Stimulated activated CD4-positive, alpha-beta T cell treated with anti-CD3 and anti-CD28 coated beads, Interleukin-1b, Interleukin-23, amount 100 ng/mL, for 48 hours (primary cell): ENCODE measurements at regions not wholly inside any gene's neighbourhood (a gene's known extent, or its start where the extent isn't known, plus 50 kb on each side); places are given as distances from the start of the nearest gene placed in this dataset.

ENCODE experiments used
- DNase-seq: peaks from one replicate; pipeline ENCODE4 v3.0.0-alpha.2; 2020

DNA sequence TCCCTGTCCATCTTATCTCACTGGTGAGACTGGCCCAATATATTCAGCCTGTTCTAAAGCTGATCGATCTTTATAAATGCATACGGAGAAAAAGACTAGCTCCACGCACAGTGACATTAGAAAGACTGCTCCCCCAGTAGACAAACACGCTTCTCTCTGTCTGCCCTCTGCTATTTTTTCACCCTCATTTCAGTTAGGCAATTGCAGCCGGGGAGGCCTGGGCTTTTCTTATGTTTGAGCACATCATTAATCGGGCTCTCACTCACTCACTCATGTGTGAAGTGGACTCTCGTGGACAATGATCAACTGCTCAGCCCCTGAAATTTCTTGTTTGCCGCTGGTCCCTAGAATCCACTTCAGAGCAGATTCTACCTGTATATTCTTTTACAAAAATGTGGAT is 824.7 kb upstream of the TENM3 start:
- no peak for DNase-seq

DNA sequence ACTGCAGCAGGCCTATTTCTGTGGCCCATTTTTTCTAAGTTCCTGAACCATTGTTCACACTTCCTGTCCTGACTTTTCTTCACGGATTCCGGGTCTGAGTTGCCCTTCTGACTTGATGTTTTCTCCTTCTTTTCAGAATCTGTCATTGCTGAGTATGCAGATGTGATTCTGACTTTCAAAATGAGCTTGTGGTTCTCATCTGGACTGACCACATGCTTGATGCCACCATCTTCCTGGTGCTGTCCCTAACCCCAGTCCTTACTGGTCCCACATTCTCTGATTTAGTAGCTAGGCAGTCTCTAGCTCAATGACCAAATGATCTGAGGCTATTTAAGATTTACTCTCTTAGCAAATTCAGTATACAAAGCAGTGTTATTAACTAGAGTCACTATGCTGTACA is 822.3 kb upstream of the TENM3 start:
- no peak for DNase-seq

DNA sequence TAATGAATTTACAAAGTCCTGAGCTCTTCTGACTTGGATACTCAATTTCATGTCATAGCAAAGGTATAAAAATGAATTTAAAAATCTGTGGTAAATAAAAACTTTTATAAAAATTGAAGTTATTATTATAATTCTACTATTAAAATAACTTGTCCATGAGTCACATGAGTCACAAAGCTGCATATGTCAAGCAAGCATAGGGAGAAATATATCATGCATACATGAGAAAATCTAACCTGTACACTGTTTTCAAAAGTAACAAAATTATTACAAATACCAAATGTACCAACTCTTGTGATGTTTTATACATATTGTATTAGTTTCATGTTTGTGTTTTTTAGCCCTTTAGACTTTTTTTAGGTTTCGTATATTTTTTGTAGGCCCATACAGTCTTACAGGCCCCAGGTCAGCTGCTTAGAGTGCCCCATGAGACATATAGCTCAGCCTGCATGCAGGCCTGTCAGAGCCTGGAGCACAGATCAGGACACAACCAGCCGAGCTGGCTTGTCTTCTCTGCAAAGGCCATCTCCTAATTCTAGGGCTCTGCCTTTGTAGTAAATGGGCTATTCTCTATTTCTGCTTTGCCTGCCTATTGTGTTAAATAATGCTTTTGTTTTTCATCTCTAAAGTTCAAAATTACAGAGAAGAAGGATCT is 818.7 kb upstream of the TENM3 start:
- no peak for DNase-seq

DNA sequence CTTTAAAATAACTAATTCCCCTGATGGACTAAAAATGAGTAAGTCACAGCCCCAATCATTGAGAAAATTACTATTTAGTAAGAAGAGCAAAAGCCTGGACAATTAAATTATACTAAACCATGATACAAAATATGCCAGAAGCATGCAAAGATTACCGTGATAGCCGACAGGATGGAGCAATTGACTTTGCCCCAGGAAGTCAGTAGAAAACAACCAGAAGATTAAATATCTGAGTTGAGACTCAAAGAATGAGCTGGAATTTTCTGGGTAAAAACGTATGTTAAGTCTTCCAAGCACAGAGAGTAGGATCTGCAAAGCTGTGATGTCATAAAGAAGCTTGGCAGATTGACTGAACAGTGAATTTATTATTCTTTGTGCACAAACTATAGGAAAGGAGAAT is 816.1 kb upstream of the TENM3 start:
- DNase-seq, result no peak

DNA sequence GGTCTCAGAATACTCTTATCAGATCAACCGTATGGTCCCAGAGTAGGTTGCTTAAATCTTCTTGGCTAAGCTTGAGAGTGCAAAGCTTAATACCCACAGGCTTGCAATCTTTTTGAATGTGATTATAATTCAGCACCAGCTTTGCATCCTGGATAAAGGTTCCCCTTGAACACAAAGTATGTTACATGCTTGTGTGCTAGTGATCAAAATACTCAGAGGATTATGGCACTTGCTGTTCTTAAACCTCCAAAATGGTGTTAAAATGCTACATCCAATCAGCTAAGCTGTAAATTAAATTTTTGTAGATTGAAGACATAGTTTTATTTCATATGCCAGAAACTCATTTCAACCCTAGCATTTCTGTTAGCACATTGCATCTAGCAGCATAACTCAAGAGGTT is 812.2 kb upstream of the TENM3 start:
- no peak for DNase-seq

DNA sequence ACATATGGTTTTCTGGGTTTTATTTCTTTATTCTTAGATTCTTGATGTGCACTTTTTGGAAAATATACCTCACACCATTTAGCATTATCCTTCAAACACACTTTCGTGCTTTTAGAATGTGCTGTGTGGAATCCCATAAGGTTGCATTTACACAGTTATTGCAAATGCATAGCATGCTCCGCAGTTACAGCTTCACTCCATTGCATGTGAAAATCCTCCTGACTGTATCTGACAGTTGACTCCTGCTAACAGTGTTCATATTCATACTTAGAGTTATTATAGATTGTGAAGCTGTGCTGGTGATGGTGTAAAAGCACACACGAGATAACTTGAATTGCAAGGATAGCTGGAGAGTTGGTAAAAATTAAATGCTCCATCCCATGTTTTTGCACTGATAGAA is 811.5 kb upstream of the TENM3 start:
- no peak for DNase-seq

DNA sequence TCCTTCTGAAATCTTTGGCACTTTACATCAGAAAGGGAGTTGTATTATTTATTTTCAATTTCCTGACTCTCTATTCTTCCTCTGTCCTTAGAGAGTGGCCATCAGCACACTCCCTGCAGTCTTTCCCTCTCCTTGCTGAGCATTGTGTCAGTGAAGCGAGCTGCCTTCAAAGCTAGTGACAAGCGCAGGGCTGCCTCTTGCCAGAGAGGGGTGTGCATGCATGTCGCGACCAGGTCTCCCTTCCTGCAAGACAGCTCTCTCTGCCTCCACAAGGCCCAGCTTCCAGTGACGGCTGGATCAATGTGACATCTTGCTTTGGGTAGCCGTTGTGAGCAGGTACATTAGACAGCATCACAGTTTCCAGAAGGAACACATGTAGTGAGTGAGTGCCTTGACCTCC is 810.9 kb upstream of the TENM3 start:
- no peak for DNase-seq

DNA sequence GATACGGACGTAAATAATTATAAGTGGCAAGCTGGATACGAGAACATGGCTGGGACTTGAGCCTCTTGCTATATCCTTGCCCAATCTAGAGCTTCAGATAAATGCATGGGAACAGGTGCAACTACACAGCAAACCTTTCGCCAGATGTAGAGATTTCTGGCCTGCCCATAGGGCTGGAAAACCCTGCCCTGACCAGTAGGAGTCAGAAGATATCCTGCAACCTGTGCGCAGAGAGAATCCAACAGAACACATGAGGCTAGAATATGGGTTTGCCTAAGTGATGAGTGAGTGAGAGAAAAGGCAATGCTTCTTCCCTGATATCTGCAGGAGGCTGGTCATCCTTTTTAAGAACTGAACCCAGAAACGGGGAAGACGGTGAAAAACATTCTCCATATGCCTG is 805.3 kb upstream of the TENM3 start:
- no peak for DNase-seq

DNA sequence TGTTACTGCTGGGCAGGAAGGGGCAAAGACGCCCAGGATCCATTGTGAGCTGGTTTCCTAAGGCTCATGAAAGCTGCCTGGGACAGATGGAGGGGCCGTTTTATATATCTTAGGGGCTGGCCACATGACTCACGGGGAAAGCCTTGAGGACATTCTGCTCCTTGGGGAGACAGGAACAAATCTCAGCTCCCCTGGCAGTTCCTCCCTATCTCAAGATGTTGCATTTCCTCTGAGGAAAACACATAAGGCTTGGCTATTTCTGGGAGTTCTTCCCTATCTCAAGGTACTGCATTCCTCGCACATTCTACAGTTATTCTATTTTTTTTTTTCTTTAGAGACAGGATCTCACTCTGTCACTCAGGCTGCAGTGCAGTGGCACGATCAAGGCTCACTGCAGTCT is 804.6 kb upstream of the TENM3 start:
- no peak for DNase-seq

DNA sequence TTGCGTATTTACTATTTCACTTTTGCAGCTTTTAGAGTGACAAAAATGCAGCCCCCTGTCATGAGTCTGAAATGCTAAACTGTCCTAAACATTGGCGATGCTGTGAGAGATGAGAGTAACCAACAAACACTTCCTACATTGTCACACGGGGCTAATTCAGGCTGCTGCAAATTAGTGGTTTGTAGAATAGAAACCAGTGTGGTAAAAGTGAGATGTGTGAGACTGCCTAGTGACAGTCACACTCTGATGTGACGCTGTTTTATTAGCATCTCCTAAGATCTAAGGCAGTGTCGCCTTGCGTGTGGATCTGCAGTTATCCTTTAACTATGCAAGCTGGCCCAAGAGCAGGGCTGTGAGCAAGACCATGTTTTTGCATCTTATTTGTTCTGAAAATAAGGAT is 800.2 kb upstream of the TENM3 start:
- DNase-seq, result no peak

DNA sequence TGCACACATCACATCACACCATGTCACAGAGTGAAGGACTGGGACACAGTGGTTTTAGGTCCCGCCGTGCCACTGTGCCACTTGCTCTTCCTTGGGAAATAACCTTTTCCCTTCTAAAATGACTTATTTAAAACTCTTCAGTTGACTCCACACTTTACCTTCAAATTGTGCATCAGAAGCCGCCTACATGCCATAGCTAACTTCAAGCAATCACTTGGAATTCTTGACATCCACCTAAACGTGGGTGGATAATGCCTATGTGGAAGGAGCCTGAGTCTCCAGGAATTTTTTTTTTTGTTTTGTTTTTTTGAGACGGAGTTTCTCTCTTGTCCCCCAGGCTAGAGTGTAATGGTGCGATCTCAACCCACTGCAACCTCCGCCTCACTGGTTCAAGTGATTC is 777.4 kb upstream of the TENM3 start:
- no peak for DNase-seq

DNA sequence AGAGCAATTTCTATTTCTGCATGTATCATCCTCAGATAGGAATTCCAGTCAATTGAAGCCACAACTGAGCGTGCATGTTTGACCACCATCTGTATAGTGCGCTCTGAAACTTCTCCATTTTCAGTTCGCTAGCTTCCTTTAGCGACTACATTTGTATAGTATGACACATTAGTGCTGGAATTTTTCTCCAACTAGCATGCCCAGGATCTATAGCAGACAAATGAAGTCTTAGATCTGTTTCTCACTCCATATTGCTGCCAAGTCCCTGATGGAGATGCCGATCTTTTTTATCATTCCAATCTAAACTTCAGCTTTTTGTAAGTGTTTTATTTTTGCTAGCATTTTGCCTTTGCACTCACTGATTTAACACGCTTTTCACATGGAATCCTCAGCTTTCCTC is 774.8 kb upstream of the TENM3 start:
- no peak for DNase-seq

DNA sequence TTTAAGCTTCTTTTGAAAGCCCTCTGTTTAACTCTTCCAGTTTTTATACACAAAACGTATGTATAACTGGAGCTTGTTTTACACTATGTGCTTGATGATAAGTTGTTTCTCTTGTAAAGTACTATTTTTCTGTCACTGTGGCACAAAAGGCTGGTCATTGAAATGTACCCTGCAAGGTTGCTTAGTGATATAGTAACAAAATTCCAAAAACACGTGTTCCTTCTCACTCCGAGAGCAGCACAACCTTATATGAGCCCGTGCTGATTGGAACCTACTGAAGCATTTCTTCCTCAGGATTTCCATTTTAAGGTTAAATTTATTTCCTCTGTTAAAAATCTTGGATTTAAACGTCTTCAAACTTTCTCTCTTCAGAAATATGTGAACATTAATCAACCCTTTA is 772.9 kb upstream of the TENM3 start:
- no peak for DNase-seq

DNA sequence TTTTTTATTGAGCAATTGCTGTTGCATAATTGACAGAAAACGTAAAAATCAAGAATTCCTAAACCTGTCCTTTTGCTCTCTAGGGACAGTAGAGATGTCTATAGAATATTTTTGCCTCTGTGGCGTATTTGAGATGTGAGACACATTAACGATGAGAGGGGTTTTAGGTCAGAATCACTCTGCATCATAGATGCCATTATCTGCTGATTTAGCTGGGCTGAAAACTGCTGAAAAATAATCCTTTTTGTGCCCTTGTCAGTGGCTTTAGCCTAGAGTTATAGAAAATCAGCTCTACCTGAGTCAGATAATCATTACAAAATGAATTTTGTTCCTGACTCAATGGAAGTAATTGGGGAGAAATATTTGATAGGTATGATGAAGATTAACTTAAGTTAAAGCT is 767.8 kb upstream of the TENM3 start:
- no peak for DNase-seq

DNA sequence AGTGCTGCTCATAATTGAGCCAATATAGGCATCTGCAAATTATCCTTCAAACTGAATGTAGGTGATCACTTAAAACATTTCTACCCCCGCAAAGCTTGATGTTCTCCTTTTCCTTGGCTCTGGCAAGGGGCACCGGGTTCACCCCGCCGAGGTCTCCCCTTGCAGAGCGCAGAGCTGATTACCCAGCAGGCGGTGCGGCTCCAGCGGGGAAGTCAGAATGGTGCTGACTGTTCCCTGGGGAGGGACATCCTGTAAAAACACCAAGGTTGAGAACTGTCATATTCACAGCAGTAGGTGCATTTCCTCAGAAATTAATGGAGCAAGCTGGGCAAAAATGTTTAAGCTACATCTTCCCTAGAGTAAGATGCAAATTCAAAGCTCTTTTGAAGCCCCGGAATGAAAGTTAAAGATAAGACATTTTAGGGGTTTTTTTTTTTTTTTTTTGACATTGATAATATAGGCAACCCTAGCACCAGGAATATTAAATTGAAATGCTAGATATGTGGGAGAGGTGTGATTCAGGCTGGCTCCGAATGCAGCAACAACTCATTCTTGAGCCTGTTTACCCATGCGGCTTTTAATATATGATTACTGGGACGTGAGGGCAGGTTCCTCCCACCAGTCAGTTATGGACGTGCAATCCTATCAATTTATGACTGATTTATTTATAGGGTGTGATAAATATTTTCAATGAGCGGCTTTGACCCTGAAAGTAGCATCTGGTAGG is 767.3 kb upstream of the TENM3 start:
- DNase-seq, result no peak

DNA sequence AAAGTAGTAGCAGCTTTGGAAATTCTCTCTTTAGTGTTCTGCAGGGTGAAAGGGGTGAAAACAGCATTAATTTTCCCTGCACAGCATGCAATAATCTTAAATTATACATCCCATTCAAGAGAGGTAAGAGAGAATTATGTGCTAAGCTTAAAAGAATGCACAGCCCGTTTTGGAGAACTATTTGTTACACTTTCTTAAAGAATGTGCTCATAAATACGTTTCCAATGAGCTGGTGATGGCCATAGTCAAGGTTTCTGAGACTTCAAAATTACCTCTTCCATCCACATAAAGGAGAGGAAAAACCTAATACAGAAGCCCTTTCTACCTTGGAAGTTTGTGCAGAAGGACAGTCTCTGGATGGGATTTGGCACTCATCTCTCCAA is 766.7 kb upstream of the TENM3 start:
- DNase-seq, result no peak

DNA sequence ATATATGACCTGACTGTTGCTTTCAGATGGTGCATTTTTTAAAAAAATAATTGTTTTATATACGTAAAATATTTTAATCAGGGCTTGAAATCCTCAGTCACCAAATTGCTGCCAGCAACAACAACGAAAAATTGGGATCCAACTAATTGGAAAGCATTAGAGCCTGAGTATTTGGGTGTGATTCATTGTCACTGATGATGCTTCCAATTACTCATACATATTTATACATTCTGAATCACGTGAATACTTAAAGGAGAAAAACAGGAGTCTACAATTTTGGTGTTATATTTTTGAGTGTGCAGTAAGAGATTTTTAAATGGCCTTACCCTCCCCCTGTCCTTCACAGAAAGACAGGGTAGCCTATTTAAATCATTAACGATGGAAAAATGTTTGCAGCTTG is 765.6 kb upstream of the TENM3 start:
- DNase-seq, result no peak

DNA sequence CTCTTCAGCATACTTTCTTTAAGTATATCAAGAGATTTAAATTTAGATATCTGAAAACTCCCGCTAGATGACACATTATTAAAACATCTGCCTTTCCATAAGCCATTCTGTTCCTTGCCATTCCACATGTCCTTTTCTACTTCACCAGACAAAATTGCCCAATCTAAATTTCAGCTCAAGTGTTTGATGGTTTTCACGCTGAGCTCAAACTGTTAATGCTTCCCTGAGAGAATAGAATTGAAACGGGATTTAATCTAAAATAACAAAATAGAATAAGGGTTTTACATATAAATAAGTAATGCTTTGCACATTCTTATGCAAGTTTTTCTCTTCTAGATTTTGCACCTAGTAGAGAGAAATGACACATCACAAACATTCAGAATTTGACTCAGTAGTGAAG is 764.5 kb upstream of the TENM3 start:
- DNase-seq, result no peak

DNA sequence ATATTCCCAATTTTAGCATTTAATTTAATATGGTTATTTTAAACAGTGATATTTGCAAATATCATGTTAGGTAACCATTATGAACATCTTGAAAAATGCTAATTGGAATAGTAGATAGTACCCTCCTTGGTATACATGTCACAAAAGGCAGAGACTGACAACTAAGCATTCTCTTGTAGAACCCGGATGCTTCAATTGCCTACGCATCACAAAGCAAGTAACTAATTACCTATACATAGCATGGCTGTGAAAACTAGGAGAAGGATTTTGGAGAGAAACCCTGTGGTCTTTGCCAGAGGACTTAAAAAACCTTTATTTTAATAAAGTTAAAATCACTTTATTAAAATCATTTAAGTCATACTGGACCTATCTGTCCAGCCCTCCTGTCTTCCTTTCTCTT is 764.1 kb upstream of the TENM3 start:
- DNase-seq, result no peak

DNA sequence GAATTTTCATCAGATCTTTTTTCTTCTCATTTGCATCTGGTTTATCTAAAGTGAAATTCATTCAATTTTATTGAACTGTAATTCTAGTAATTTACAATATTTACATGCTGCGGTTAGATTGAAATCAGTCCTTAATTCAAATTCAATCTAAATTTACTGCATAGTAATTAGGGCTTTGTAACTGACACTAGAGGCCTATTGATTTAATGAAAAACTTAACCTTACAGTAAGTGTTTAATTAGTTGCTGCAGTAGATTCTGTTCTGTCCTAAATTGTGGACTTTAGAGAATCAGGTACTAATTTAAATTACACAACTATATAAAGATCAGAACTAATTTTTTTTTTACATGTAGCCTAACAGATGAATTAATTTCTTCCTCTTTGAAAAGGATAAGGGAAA is 758.8 kb upstream of the TENM3 start:
- no peak for DNase-seq

DNA sequence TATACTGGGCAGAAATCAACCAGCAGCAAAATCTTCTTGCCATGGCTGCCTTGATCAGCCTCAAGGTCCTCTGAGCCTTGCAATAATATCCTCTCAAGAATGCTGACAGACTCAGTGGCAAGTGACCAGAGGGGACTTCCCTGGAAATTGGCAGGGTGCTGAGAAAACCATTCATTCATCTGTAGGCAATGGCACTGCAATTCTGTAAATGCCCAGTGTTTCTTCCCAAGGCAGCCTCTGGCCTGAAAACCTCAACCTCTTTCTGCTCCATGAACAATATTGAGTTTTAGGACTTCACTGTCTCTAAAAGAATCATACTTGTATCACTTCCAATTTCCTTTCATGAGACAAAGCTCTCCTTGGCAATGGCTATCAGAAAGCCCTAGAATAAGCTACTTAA is 754.3 kb upstream of the TENM3 start:
- no peak for DNase-seq

DNA sequence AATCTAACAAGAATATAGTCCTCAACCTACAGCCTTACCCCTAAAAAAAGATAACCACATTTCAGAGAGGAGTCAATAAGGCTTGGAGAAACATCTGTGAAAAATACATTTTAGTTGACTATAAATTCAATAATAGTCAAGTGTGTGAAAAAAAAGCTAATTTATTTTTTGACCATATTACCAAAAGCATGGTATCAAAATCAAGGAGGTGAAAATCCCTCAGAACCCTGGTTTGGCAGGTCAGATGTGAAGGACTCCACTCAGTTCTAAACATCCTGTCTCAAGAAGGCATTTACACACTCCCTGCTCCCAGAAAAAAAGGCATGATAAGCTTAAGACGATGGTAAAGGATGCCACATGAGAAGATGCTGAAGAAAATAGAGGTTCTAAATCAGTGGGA is 745.1 kb upstream of the TENM3 start:
- no peak for DNase-seq

DNA sequence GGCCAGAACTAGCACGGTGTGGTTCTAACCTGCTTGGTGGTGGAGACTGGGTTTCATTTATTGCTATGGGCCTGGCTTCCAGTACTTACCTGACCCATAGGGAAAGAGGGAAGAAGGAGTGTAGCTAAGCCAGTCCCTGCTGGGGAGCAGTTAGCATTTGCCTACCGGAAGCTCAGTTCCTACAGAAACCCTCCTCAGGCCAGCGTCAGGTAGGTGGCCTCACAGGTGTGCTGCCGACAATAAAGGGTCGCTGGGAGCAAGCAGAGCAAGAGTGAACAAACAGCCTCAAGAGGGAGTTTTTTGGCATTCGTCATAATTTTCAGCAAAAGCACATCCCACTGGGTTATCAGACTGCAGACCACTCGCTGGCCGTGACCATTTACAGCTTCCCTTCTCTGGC is 740.6 kb upstream of the TENM3 start:
- DNase-seq, result no peak

DNA sequence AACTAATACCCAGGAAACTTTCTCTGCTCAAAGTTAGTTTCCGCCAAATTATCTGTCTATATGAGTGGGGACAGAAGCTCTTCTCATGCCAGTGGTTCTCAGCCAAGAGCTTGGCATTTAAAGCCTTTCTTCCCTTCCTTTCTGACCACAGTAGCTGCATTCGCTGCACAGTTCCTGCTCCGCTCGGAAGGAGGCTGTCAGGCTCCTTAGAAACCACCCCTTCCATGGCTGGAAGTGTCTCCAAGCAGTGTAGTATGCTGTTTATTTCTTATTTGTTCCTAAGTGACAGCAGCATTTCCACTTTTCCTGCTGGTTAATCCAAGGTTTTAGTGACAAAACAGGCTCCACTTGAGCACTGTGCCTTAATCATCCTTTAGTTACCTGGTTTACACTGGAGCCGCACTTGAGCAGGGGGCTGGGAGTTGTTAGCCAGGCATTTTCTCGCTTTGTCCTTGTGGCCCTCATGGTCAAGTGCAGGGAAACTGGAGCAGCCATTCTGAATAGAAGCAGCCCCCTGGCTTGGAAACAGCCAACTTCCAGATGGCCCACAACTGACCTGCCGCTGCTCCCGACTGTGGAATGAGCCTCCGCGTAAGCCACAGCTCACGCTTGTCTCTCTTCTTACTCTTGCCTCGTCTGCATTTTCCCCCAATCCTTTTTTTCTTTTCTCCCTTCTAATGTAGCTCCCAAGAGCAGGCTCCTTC is 739.4 kb upstream of the TENM3 start:
- no peak for DNase-seq

DNA sequence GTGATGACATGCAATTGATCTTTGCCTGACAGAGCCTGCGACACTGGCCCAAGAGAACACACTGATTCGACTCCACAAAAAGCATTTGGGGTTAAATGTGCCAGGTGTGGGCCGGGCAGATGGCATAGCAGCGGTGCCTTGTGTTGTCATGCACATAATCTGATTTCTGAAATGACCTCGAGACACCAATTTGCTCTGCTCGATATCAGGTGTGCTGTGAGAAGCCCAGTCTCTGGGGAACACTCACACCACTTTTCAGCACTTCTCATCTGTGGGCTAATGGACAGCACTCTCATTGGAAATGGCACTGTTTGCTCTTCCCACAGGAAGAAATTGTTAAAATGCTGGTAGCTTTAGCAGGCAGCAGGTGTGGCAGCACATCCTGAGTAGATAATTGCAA is 738.3 kb upstream of the TENM3 start:
- DNase-seq, result no peak
